ENCODE measurements at regions not wholly inside any gene's neighbourhood (a gene's known extent, or its start where the extent isn't known, plus 50 kb on each side); places are given as distances from the start of the nearest gene placed in this dataset.

DNA sequence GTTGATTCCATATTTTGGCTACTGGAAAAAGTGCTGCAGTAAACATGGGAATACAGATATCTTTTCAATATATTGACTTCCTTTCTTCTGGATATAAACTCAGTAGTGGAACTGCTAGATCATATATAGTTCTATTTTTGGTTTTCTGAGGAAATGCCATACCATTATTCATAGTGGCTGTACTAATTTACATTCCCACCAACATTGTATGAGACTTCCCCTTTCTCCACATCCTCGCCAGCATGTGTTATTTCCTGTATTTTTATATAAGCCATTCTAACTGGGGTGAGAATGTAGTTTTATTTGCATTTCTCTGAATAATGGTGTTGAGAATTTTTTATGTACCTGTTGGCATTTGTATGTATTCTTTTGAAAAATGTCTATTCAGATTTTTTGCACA is 385.2 kb downstream of the NUF2 start (continued):
- TF ChIP-seq, protein P1, sequence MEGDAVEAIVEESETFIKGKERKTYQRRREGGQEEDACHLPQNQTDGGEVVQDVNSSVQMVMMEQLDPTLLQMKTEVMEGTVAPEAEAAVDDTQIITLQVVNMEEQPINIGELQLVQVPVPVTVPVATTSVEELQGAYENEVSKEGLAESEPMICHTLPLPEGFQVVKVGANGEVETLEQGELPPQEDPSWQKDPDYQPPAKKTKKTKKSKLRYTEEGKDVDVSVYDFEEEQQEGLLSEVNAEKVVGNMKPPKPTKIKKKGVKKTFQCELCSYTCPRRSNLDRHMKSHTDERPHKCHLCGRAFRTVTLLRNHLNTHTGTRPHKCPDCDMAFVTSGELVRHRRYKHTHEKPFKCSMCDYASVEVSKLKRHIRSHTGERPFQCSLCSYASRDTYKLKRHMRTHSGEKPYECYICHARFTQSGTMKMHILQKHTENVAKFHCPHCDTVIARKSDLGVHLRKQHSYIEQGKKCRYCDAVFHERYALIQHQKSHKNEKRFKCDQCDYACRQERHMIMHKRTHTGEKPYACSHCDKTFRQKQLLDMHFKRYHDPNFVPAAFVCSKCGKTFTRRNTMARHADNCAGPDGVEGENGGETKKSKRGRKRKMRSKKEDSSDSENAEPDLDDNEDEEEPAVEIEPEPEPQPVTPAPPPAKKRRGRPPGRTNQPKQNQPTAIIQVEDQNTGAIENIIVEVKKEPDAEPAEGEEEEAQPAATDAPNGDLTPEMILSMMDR (IDR thresholded peaks at IDR 0.05) = no peak
- TF ChIP-seq, protein P2, sequence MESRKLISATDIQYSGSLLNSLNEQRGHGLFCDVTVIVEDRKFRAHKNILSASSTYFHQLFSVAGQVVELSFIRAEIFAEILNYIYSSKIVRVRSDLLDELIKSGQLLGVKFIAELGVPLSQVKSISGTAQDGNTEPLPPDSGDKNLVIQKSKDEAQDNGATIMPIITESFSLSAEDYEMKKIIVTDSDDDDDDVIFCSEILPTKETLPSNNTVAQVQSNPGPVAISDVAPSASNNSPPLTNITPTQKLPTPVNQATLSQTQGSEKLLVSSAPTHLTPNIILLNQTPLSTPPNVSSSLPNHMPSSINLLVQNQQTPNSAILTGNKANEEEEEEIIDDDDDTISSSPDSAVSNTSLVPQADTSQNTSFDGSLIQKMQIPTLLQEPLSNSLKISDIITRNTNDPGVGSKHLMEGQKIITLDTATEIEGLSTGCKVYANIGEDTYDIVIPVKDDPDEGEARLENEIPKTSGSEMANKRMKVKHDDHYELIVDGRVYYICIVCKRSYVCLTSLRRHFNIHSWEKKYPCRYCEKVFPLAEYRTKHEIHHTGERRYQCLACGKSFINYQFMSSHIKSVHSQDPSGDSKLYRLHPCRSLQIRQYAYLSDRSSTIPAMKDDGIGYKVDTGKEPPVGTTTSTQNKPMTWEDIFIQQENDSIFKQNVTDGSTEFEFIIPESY (IDR thresholded peaks at IDR 0.05; ENCODE audit: borderline replicate concordance, low read depth) = no peak
- no peak for TF ChIP-seq TAF1 (IDR thresholded peaks at IDR 0.05; ENCODE audit: borderline replicate concordance, low read depth, low read length)

DNA sequence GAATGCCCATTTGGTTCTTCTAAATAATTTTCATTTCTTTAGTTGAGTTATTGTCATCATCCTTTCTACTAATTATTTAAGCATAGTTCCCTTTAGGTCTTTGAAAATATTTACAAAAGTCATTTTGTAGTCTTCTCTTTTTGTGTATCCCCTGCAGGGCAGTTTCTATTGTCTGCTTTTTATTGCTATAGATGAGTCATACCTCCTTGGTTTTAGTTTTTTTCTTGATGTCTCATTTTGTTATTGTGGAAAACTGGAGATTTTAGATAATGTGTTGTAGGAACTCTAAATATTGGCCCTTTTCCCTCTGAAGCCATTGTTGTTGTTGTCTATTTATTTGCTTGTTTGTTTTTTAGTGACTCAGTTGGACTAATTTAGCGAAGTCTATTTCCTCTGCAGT is 387.9 kb downstream of the NUF2 start:
- H3K4me2 ChIP-seq = no peak overlapping the region
- no peak overlapping the region for H3K4me3 ChIP-seq (ENCODE audit: low read depth in 2 of 2, low read length in 1 of 2)
- no peaks in the 10 kb centered on the region for H3F3A ChIP-seq (replicated peaks; ENCODE audit: insufficient read depth)
- no peaks in the 10 kb centered on the region for H4K20me1 ChIP-seq (ENCODE audit: insufficient read depth)
- no peaks in the 10 kb centered on the region for H3K4me1 ChIP-seq (ENCODE audit: control insufficient read depth in 1 of 2, insufficient read depth in 2 of 2, low read depth in 1 of 2, low read length in 1 of 2)
- ChIA-PET CTCF (no interaction called here), POLR2A (no interaction called here)
- no peak overlapping the region for H2AFZ ChIP-seq (ENCODE audit: low read depth)
- no peaks in the 10 kb centered on the region for H3K79me2 ChIP-seq (ENCODE audit: insufficient read depth)
- no peaks in the 10 kb centered on the region for H3K36me3 ChIP-seq (replicated peaks in 1 of 2; ENCODE audit: control insufficient read depth in 1 of 2, insufficient read depth in 2 of 2, low read length in 1 of 2)
- H3K27ac ChIP-seq (ENCODE audit: low read depth in 2 of 2, low read length in 1 of 2) = no peak overlapping the region
- no peak overlapping the region for H3K9ac ChIP-seq
- no peak for DNase-seq
- no peaks in the 10 kb centered on the region for H3K27me3 ChIP-seq (ENCODE audit: insufficient read depth)
- no peaks in the 10 kb centered on the region for H3K9me2 ChIP-seq
- H3K9me3 ChIP-seq = no peaks in the 10 kb centered on the region
- WGBS (ENCODE audit: low lambda C conversion rate) = 29% methylated on average over 1 of the region's 1 CpG
- no peak for TF ChIP-seq FOXJ3 (CRISPR knock-in tag; IDR thresholded peaks at IDR 0.05)

DNA sequence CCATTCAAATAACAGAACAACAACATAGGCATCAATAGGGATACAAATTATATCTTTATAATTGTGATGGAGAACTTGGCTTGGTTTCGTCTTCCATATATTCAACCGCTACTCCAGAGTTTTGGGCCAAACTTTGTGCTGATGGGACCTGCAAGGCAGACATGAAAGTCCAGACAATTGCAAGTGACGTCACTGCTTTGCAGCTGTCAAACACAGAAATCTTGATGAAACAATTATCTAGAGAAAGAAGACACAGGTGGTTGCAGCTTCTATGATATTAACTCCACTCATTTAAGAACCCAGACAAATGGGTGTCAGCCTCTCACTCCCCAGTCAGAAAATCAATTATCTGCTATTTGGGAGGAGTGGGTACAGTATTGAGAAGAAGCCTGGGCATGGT is 390.6 kb downstream of the NUF2 start:
- POLR2A ChIA-PET = no interaction called here
- H3K4me1 ChIP-seq (ENCODE audit: control insufficient read depth in 1 of 2, insufficient read depth in 2 of 2, low read depth in 1 of 2, low read length in 1 of 2) = no peaks in the 10 kb centered on the region
- H3K79me2 ChIP-seq (ENCODE audit: insufficient read depth) = no peaks in the 10 kb centered on the region
- H3K27ac ChIP-seq (ENCODE audit: low read depth in 2 of 2, low read length in 1 of 2) = no peak overlapping the region
- no peak for TF ChIP-seq ELF1 (IDR thresholded peaks at IDR 0.05)
- TF ChIP-seq GATA2 (CRISPR knock-in tag; IDR thresholded peaks at IDR 0.05) = no peak
- no peak for TF ChIP-seq RXRA (IDR thresholded peaks at IDR 0.05; ENCODE audit: borderline replicate concordance, low read depth)
- no peak for TF ChIP-seq YY1 (IDR thresholded peaks at IDR 0.05; ENCODE audit: low read depth)
- TF ChIP-seq, protein P3, sequence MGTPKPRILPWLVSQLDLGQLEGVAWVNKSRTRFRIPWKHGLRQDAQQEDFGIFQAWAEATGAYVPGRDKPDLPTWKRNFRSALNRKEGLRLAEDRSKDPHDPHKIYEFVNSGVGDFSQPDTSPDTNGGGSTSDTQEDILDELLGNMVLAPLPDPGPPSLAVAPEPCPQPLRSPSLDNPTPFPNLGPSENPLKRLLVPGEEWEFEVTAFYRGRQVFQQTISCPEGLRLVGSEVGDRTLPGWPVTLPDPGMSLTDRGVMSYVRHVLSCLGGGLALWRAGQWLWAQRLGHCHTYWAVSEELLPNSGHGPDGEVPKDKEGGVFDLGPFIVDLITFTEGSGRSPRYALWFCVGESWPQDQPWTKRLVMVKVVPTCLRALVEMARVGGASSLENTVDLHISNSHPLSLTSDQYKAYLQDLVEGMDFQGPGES (IDR thresholded peaks at IDR 0.05; ENCODE audit: low read depth, low read length) = no peak
- TF ChIP-seq EP300 (IDR thresholded peaks at IDR 0.05; ENCODE audit: borderline replicate concordance in 1 of 2, low read depth in 1 of 2, low read length in 1 of 2) = no peak
- no peak for TF ChIP-seq FOSL2 (IDR thresholded peaks at IDR 0.05; ENCODE audit: borderline replicate concordance, low read depth)
- no peaks in the 10 kb centered on the region for H4K20me1 ChIP-seq (ENCODE audit: insufficient read depth)
- no peak for DNase-seq
- H3K9me2 ChIP-seq = no peaks in the 10 kb centered on the region
- H3K4me3 ChIP-seq (ENCODE audit: low read depth in 2 of 2, low read length in 1 of 2) = no peak overlapping the region
- H3K36me3 ChIP-seq (replicated peaks in 1 of 2; ENCODE audit: control insufficient read depth in 1 of 2, insufficient read depth in 2 of 2, low read length in 1 of 2) = no peaks in the 10 kb centered on the region
- H2AFZ ChIP-seq (ENCODE audit: low read depth) = no peak overlapping the region
- CTCF ChIA-PET = no interaction called here
- no peaks in the 10 kb centered on the region for H3F3A ChIP-seq (replicated peaks; ENCODE audit: insufficient read depth)
- no peaks in the 10 kb centered on the region for H3K27me3 ChIP-seq (ENCODE audit: insufficient read depth)
- WGBS (ENCODE audit: low lambda C conversion rate) = 49% methylated on average over 3 of the region's 3 CpGs
- no peaks in the 10 kb centered on the region for H3K9me3 ChIP-seq
- H3K9ac ChIP-seq = no peak overlapping the region
- H3K4me2 ChIP-seq = no peak overlapping the region

All from SK-N-SH (cell line).